GM12875 (cell line): ENCODE measurements at regions not wholly inside any gene's neighbourhood (a gene's known extent, or its start where the extent isn't known, plus 50 kb on each side); places are given as distances from the start of the nearest gene placed in this dataset.
"Not testable (repeated sequence)": the region's sequence is repeated elsewhere in the genome, so short reads cannot be mapped to it uniquely, and the experiment has no call there.

Source experiments
- H3K4me3 ChIP-seq: one replicate; pipeline ENCODE4 v1.5.1; 2011; ENCODE audit warnings: low read depth, low read length, control low read depth
- TF ChIP-seq, protein P1 (sequence below): IDR thresholded peaks from 2 replicates; pipeline ENCODE4 v1.5.1; 2011; ENCODE audit warnings: low read depth, mild to moderate bottlenecking, control low read depth, inconsistent platforms, low read length, moderate library complexity, borderline replicate concordance; ENCODE audit not compliant: insufficient read depth

DNA sequence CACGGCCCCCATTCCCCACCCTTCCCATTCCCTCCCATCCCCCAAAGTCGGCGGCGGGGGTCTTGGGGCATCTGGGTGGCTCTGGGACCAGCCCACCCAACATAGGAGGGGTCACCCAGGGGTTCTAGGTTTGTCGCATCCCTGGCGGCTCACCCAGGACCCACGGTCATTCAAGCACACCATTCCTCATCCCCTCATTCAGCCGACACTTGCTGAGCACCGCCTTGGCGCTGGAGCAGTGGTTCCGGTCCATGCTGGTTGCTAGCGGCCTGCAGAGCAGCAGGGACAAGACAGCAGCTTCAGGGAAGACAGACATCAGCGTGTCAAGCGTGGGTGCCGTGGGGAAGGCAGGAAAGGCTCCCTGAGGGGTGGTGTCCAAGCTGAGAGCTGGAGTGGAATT is 50.5 kb upstream of the OTOS start:
- TF ChIP-seq, protein P1, sequence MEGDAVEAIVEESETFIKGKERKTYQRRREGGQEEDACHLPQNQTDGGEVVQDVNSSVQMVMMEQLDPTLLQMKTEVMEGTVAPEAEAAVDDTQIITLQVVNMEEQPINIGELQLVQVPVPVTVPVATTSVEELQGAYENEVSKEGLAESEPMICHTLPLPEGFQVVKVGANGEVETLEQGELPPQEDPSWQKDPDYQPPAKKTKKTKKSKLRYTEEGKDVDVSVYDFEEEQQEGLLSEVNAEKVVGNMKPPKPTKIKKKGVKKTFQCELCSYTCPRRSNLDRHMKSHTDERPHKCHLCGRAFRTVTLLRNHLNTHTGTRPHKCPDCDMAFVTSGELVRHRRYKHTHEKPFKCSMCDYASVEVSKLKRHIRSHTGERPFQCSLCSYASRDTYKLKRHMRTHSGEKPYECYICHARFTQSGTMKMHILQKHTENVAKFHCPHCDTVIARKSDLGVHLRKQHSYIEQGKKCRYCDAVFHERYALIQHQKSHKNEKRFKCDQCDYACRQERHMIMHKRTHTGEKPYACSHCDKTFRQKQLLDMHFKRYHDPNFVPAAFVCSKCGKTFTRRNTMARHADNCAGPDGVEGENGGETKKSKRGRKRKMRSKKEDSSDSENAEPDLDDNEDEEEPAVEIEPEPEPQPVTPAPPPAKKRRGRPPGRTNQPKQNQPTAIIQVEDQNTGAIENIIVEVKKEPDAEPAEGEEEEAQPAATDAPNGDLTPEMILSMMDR, result no peak
- H3K4me3 ChIP-seq, result no peak overlapping the region

DNA sequence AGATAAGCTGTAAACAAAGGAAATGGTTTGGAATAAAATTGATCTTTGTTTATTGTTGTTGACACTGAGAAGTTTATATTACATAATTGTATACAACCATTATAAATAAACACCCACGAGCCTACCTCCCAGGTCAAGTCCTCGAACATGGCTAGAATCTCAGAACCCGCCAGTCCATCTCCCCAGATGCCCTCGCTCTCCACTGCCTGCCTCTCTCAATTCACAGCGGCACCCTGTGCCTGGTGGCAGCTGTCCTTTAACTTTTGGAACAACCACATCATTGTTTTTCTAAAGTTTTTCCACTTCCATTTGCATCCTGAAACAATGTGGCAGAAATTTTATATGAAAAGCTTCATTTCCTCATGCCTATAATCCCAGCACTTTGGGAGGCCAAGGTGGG is 52.2 kb upstream of the OTOS start:
- no peak overlapping the region for H3K4me3 ChIP-seq
- TF ChIP-seq, protein P1, result no peak

DNA sequence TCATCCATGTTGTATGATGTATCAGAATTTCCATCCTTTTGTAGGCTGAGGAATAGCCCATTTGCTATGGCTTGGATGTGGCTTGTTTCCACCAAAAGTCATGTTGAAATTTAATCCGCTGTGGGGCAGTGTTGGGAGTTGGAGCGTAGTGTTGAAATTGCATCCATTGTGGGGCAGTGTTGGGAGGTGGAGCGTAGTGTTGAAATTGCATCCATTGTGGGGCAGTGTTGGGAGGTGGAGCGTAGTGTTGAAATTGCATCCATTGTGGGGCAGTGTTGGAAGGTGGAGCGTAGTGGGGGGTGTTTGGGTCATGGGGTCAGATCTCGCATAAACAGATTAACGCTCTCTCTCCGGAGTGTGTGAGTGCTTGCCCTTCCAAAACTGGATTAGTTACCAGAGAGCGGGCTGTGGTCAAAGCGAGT is 53.9 kb upstream of the OTOS start:
- not testable (repeated sequence) for H3K4me3 ChIP-seq

DNA sequence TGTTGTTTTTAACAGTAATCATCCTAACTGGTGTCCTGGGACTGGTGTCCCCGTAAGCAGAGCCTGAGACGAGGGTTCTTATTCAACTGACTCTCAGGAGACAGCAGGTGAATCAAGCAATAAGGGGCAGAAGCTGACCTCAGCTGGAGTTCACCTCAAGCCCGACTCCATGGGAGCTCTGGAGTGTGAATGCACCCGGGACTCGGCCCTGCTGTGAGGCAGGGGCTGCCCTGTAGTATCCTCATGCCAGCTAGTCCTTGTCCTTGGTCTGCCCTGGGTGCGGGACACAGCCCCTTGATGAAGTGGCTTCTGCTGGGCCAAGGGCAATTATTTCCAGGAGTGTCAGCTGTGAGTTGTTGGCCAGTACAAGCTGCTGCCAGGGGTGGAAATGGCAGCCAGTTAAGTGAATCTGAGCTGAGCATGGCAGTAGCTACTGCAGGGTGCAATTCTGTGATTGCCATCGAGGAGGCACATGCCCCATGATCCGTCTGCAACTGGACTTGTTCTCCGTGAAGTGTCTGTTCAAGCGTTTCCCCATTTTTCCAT is 54.9 kb upstream of the OTOS start:
- TF ChIP-seq, protein P1, result no peak
- no peak overlapping the region for H3K4me3 ChIP-seq

DNA sequence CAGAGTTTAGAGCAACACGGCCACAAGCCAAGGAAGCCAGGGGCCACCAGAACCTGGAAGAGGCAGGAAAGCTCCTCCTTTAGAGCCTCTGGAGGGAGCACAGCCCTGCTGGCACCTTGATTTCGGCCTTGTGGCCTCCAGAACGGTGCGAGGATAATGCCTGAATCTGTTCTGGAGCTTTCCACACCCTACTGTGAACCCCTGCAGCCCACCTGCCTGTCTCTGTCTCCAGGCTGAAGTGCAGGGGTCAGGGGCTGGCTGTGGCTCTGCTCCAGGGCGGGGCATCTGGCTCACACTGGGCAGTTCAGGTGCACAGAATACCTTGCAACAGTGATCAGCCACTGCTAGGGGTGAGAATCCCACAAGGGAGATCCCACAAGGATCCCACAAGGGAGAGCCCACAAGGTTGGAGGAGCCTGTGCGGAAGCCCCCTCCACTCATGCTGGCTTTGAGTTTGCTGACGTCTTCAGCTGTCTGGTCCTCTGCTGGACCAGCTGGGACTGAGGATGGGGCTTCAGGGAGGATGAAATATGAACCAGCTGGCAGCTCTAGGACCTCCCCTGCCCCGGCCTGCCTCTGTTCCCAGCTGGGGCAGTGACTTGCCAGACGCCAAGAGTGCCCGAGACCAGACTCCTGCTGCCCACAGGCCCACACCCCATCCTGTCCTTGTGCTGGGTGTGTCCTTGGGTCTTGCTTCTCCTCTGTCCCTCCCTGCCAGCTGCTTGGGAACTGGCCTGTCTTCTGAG is 56.4 kb upstream of the OTOS start:
- TF ChIP-seq, protein P1, result no peak
- no peak overlapping the region for H3K4me3 ChIP-seq

DNA sequence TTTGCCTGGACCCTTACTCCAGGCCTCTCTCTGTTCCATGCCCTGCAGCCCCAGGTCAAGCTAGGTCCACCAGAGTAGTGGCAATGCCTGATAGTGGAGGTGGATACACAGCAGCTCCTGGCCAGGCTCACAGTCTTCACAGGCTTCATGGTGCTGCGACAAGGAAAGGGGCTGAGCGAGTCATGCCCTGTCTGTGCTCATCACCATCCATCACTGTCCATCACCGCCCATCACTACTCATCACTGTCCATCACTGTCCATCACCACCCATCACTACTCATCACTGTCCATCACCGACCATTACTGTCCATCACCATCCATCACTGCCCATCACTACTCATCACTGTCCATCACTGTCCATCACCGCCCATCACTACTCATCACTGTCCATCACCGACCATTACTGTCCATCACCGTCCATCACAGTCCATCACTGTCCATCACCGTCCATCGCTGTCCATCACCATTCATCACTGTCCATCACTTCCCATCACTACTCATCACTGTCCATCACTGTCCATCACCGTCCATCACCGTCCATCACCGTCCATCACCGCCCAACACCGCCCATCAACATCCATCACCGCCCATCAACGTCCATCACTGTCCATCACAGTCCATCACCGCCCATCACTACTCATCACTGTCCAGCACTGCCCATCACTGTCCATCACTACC is 57.1 kb upstream of the OTOS start:
- H3K4me3 ChIP-seq, result no peak overlapping the region
- TF ChIP-seq, protein P1, result no peak

DNA sequence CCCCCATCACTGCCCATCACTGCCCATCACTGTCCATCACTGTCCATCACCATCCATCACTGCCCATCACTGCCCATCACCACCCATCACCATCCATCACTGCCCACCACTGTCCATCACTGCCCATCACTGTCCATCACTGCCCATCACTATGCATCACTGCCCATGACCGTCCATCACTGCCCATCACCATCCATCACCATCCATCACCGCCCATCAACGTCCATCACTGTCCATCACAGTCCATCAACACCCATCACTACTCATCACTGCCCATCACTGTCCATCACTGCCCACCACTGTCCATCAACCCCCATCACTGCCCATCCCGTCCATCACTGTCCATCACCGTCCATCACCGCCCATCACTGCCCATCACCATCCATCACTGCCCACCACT is 57.8 kb upstream of the OTOS start:
- TF ChIP-seq, protein P1, result no peak
- H3K4me3 ChIP-seq, result no peak overlapping the region
